WERI-Rb-1 (cell line): ENCODE measurements at regions not wholly inside any gene's neighbourhood (a gene's known extent, or its start where the extent isn't known, plus 50 kb on each side); places are given as distances from the start of the nearest gene placed in this dataset.
"Not testable (repeated sequence)": the region's sequence is repeated elsewhere in the genome, so short reads cannot be mapped to it uniquely, and the experiment has no call there.

Source experiments
- DNase-seq: peaks from one replicate; pipeline ENCODE4 v3.0.0-alpha.2; 2020
- H3K27ac ChIP-seq: fragments of 250-450 bp; sonication (Bioruptor Pico); 2 replicates; pipeline ENCODE4 v1.5.1; 2020; ENCODE audit warnings: mild to moderate bottlenecking, moderate library complexity
- H3K27me3 ChIP-seq: fragments of 250-450 bp; sonication (Bioruptor Pico); 2 replicates; pipeline ENCODE4 v1.5.1; 2021; ENCODE audit warnings: mild to moderate bottlenecking, low read depth, moderate library complexity; ENCODE audit not compliant: insufficient read depth, severe bottlenecking
- H3K36me3 ChIP-seq: fragments of 250-450 bp; sonication (Bioruptor Pico); 2 replicates; pipeline ENCODE4 v1.5.1; 2020; ENCODE audit warnings: mild to moderate bottlenecking, moderate library complexity
- H3K4me3 ChIP-seq: 2 replicates; pipeline ENCODE4 v1.5.1; 2011; ENCODE audit warnings: low read depth, mild to moderate bottlenecking, control low read depth, low read length
- H3K9me3 ChIP-seq: fragments of 250-450 bp; sonication (Bioruptor Pico); 2 replicates; pipeline ENCODE4 v1.5.1; 2021; ENCODE audit warnings: mild to moderate bottlenecking, moderate library complexity; ENCODE audit not compliant: severe bottlenecking
- TF ChIP-seq, protein P1 (sequence below): IDR thresholded peaks from 2 replicates; pipeline ENCODE4 v1.5.1; 2011; ENCODE audit warnings: low read depth, mild to moderate bottlenecking, control low read depth, inconsistent platforms, low read length

DNA sequence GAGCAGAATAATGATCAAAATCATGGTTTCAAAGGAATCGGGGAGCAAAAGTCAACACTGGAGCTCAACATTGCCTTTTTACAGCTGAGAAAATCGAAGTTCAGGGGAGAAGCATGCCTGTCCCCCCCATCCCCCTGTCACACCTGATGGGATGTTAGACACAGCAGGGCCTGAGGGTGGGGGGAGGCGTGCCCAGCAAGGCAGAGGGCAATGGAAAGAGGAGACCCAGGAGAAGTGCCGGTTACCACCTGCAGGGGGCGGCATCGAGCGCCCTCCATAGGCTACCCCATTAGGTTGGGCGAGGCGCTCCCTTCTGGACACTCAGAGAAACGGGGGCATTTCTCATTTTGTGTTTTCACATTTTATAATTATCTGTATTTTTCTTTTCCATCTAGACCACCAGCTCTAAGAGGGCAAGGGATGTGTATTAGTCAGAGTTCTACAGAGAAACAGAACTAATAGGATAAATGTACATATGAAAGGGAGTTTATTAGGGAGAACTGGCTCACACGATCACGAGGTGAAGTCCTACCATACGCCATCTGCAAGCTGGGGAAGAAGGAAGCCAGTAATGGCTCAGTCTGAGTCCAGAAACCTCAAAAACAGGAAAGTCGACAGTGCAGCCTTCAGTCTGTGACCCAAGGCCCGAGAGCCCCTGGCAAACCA, 271.3 kb downstream of the LRATD1 start:
- Histone ChIP-seq H3K36me3 (no peaks in the 10 kb centered on the region), H3K27ac (no peak overlapping the region), H3K9me3 (peaks cover 3% of the 10 kb centered on the region), H3K4me3 (no peak overlapping the region), H3K27me3 (no peaks in the 10 kb centered on the region)
- DNase-seq = peak; percentile 91
- TF ChIP-seq, protein P1, sequence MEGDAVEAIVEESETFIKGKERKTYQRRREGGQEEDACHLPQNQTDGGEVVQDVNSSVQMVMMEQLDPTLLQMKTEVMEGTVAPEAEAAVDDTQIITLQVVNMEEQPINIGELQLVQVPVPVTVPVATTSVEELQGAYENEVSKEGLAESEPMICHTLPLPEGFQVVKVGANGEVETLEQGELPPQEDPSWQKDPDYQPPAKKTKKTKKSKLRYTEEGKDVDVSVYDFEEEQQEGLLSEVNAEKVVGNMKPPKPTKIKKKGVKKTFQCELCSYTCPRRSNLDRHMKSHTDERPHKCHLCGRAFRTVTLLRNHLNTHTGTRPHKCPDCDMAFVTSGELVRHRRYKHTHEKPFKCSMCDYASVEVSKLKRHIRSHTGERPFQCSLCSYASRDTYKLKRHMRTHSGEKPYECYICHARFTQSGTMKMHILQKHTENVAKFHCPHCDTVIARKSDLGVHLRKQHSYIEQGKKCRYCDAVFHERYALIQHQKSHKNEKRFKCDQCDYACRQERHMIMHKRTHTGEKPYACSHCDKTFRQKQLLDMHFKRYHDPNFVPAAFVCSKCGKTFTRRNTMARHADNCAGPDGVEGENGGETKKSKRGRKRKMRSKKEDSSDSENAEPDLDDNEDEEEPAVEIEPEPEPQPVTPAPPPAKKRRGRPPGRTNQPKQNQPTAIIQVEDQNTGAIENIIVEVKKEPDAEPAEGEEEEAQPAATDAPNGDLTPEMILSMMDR = peak; percentile 99

DNA sequence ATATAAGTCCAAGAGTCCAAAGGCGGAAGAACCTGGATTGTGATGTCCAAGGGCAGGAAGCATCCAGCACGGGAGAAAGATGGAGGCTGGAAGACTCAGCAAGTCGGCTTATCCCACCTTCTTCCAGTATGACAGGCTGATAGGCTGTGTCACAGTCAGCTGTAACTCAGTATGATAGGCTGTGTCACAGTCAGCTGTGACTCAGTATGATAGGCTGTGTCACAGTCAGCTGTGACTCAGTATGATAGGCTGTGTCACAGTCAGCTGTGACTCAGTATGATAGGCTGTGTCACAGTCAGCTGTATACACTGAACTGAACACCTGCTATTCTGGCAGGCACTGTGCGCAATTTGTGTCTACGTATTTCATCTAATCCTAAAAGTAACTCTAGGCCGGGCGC, 271.9 kb downstream of the LRATD1 start:
- H3K27ac ChIP-seq, H3K4me3 ChIP-seq, H3K27me3 ChIP-seq, DNase-seq, H3K36me3 ChIP-seq, H3K9me3 ChIP-seq: not testable (repeated sequence)

DNA sequence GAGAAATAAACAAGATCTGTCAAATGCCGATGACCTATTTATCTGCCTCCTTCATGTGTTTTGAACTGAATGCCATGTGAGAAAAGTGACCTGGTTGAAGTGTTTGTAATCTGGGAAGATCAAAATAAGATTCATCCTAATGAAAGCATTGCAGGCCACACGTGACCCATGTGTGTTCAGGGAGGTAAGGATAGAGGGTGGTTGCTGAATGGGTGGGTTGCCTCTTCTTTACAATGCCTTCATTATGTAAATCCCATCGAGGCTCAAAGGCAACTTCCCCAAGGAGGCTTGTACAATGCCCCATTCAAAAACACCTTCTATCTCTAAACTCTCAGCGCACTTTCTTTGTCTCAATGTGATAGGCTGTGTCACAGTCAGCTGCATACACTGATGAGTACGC, 273.1 kb downstream of the LRATD1 start:
- no peak for DNase-seq
- no peak overlapping the region for H3K27ac ChIP-seq
- H3K36me3 ChIP-seq = no peaks in the 10 kb centered on the region
- H3K4me3 ChIP-seq = no peak overlapping the region
- TF ChIP-seq, protein P1 = no peak
- no peaks in the 10 kb centered on the region for H3K27me3 ChIP-seq
- H3K9me3 ChIP-seq = peaks cover 3% of the 10 kb centered on the region

- Histone ChIP-seq H3K9me3 (peaks cover 3% of the 10 kb centered on the region), H3K27me3 (no peaks in the 10 kb centered on the region), H3K4me3 (no peak overlapping the region), H3K27ac (no peak overlapping the region), H3K36me3 (no peaks in the 10 kb centered on the region)
- TF ChIP-seq, protein P1 = peak; percentile 59
- peak; percentile 54 for DNase-seq
These were observed 274.6 kb downstream of the LRATD1 start for GRCh38 chr2:14907014-14907612.

GRCh38 chr2:14909795-14910194, 277.3 kb downstream of the LRATD1 start:
- H3K27ac ChIP-seq = no peak overlapping the region
- no peaks in the 10 kb centered on the region for H3K9me3 ChIP-seq
- DNase-seq = no peak
- H3K36me3 ChIP-seq = no peaks in the 10 kb centered on the region
- TF ChIP-seq, protein P1 = no peak
- H3K4me3 ChIP-seq = no peak overlapping the region
- H3K27me3 ChIP-seq = no peaks in the 10 kb centered on the region

DNA sequence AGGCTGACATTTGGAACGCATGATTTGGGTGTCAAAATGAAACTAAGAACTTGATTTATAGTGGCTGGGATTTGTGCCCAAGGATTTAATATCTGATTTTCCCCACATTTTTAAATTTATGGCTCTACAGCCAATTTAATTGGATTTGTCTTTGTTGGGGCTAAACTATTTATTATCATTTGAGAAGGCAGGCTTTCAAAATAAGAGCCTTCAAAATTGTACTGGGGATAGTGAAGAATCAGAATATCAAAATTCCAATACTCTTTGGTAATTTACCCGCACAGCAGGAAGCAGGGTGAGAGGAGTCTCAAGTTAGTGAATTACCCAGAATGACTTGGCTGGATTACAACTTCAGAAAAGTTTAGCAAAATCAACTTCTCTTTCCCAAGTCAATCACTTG, 278.1 kb downstream of the LRATD1 start:
- DNase-seq = no peak
- Histone ChIP-seq H3K36me3 (no peaks in the 10 kb centered on the region), H3K27me3 (no peaks in the 10 kb centered on the region), H3K9me3 (no peaks in the 10 kb centered on the region), H3K27ac (no peak overlapping the region), H3K4me3 (no peak overlapping the region)
- TF ChIP-seq, protein P1 = no peak
